ENCODE measurements at regions not wholly inside any gene's neighbourhood (a gene's known extent, or its start where the extent isn't known, plus 50 kb on each side); places are given as distances from the start of the nearest gene placed in this dataset.

DNA sequence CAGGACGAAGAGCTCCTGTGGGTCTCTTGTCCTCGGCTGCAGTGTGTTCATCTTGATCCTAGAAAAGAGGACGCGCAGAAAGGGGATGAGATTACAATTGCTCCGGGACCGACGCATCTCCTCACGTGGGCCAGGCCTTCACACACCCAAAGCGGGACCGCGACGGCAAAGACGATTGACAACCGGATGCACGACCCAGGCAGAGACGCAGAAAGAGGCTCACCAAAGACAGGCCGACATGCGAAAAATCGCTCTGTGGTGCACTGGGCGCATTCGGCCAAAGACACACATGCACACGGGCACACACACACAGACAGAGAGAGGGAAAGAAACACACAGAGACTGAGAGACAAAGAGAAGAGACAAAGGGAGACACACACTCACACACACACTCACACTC lies 1089.9 kb upstream of the DEFB115 start:
- TF ChIP-seq, protein P1, sequence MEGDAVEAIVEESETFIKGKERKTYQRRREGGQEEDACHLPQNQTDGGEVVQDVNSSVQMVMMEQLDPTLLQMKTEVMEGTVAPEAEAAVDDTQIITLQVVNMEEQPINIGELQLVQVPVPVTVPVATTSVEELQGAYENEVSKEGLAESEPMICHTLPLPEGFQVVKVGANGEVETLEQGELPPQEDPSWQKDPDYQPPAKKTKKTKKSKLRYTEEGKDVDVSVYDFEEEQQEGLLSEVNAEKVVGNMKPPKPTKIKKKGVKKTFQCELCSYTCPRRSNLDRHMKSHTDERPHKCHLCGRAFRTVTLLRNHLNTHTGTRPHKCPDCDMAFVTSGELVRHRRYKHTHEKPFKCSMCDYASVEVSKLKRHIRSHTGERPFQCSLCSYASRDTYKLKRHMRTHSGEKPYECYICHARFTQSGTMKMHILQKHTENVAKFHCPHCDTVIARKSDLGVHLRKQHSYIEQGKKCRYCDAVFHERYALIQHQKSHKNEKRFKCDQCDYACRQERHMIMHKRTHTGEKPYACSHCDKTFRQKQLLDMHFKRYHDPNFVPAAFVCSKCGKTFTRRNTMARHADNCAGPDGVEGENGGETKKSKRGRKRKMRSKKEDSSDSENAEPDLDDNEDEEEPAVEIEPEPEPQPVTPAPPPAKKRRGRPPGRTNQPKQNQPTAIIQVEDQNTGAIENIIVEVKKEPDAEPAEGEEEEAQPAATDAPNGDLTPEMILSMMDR (IDR thresholded peaks at IDR 0.05): no peak
- TF ChIP-seq EZH2 (IDR thresholded peaks at IDR 0.05): no peak

Measured in neural progenitor cell (in vitro differentiated cells).